ENCODE measurements at regions not wholly inside any gene's neighbourhood (a gene's known extent, or its start where the extent isn't known, plus 50 kb on each side); places are given as distances from the start of the nearest gene placed in this dataset.

GRCh38 chr3:68378631-68379030 lies 553.7 kb downstream of the TAFA4 start:
- no peak for TF ChIP-seq POLR2A (IDR thresholded peaks at IDR 0.05; ENCODE audit: low read depth, low read length)
- TF ChIP-seq CTCF (IDR thresholded peaks at IDR 0.05; ENCODE audit: extremely low read depth in 1 of 2, insufficient read depth in 1 of 2, low read depth in 1 of 2, low read length in 2 of 2) = no peak
- TF ChIP-seq POLR2AphosphoS5 (IDR thresholded peaks at IDR 0.05; ENCODE audit: insufficient read depth, low read depth, low read length) = no peak
- TF ChIP-seq EZH2 (IDR thresholded peaks at IDR 0.05; ENCODE audit: borderline replicate concordance, low read depth, low read length, severe bottlenecking) = no peak

Measured in endothelial cell of umbilical vein (primary cell).